ENCODE measurements at regions not wholly inside any gene's neighbourhood (a gene's known extent, or its start where the extent isn't known, plus 50 kb on each side); places are given as distances from the start of the nearest gene placed in this dataset.

DNA sequence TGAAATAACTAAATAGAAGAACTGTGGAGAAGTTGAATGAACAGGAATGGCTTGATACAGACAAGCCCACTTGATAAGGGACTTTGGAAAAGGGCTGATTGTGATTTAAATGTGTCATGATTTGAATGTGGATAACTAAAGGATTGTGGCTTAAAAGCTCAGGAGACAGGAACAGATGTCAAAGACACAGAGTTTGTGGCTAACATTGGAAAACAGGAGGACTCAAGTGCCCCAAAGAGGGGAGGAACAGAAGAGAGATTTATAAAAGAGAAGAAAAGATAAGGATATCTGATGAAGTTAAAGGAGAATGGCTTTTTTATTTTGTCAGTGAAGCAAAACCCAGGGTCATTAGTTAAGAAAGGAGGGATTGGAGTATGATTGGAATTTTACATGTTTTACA is 124.2 kb upstream of the TRPM3 start:
- TF ChIP-seq, protein P1, sequence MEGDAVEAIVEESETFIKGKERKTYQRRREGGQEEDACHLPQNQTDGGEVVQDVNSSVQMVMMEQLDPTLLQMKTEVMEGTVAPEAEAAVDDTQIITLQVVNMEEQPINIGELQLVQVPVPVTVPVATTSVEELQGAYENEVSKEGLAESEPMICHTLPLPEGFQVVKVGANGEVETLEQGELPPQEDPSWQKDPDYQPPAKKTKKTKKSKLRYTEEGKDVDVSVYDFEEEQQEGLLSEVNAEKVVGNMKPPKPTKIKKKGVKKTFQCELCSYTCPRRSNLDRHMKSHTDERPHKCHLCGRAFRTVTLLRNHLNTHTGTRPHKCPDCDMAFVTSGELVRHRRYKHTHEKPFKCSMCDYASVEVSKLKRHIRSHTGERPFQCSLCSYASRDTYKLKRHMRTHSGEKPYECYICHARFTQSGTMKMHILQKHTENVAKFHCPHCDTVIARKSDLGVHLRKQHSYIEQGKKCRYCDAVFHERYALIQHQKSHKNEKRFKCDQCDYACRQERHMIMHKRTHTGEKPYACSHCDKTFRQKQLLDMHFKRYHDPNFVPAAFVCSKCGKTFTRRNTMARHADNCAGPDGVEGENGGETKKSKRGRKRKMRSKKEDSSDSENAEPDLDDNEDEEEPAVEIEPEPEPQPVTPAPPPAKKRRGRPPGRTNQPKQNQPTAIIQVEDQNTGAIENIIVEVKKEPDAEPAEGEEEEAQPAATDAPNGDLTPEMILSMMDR (IDR thresholded peaks at IDR 0.05 in 8 of 11, conservative IDR thresholded peaks at IDR 0.05 in 3 of 11) = no peak
- TF ChIP-seq POLR2A (IDR thresholded peaks at IDR 0.05) = no peak
- TF ChIP-seq POLR2AphosphoS5 (IDR thresholded peaks at IDR 0.05) = no peak
- intact Hi-C loops (cut with DNase I; ENCODE audit: low total_unique reads) = no loop called here

DNA sequence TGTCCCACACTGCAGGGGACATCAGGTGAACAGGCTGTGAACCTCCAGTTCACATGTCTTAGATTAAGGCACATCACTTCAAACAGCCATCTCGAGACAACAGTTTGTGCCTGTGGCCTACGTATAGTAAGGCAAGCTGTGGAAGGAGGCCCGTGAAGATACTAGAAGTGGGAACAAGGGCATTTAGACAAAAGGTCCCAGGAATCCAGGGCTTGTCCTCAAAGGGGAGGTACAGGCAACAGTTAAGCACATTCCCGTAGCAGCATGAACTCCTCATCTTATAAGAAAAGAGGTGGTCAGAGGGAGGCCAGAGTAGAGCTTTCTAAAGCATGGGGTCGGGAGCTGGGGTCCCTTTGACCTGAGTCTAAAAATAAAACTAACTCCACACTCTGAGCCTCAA is 122.5 kb upstream of the TRPM3 start:
- Histone ChIP-seq H3K36me3 (no peaks in the 10 kb centered on the region), H3K4me1 (peaks cover 0 to under 1% (median 0%) of the 10 kb centered on the region in 6 donors), H3K4me3 (no peak overlapping the region), H3K27ac (no peak overlapping the region), H3K9me3 (no peaks in the 10 kb centered on the region), H3K27me3 (replicated peaks in 1 of 7) (no peaks in the 10 kb centered on the region)
- intact Hi-C loops (cut with DNase I; ENCODE audit: low total_unique reads) = no loop called here
- WGBS, 5 donors = 69 to 85% (median 78%) methylated on average over 5 of the region's 5 CpGs
- TF ChIP-seq POLR2AphosphoS5 (IDR thresholded peaks at IDR 0.05) = no peak
- TF ChIP-seq, protein P1 (IDR thresholded peaks at IDR 0.05 in 8 of 11, conservative IDR thresholded peaks at IDR 0.05 in 3 of 11) = no peak
- DNase-seq = no peak

More for the DNA sequence above, 124.2 kb upstream of the TRPM3 start:
- H3K4me1 ChIP-seq = peaks cover 0 to 7% (median 0%) of the 10 kb centered on the region in 6 donors
- no peak overlapping the region for H3K4me3 ChIP-seq
- H3K27me3 ChIP-seq (replicated peaks in 1 of 7) = peaks cover 0 to 6% (median 0%) of the 10 kb centered on the region in 7 donors
- H3K36me3 ChIP-seq = no peaks in the 10 kb centered on the region
- H3K9me3 ChIP-seq = no peaks in the 10 kb centered on the region
- no peak overlapping the region for H3K27ac ChIP-seq
- DNase-seq = no peak

DNA sequence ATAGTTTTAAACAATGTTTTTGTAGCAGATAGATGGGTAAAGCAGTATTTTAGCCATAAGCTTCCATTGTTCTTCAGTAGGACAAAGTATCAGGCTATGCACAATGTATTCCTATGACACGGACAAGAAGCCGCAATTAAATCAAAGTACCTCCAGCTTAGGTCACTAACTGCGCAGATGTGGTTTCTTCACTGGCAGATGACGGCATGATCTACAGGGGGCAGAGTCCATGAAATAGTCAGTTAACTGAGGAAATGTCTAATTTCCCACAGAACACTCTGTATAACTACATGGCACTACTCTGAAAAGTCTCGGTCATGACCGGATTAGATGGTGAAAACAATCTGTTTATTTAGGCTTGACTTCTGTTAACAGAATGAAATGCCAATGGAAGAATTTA is 120.7 kb upstream of the TRPM3 start:
- H3K36me3 ChIP-seq = no peaks in the 10 kb centered on the region
- no peak overlapping the region for H3K4me3 ChIP-seq
- no peak for DNase-seq
- H3K9me3 ChIP-seq = no peaks in the 10 kb centered on the region
- WGBS, 5 donors = 93 to 98% (median 95%) methylated on average over 6 of the region's 6 CpGs
- H3K27ac ChIP-seq = no peak overlapping the region
- TF ChIP-seq POLR2AphosphoS5 (IDR thresholded peaks at IDR 0.05) = no peak
- TF ChIP-seq, protein P1 (IDR thresholded peaks at IDR 0.05 in 8 of 11, conservative IDR thresholded peaks at IDR 0.05 in 3 of 11) = no peak
- TF ChIP-seq POLR2A (IDR thresholded peaks at IDR 0.05) = no peak
- H3K4me1 ChIP-seq = no peaks in the 10 kb centered on the region
- intact Hi-C loops (cut with DNase I; ENCODE audit: low total_unique reads) = no loop called here
- H3K27me3 ChIP-seq (replicated peaks in 1 of 7) = no peaks in the 10 kb centered on the region

DNA sequence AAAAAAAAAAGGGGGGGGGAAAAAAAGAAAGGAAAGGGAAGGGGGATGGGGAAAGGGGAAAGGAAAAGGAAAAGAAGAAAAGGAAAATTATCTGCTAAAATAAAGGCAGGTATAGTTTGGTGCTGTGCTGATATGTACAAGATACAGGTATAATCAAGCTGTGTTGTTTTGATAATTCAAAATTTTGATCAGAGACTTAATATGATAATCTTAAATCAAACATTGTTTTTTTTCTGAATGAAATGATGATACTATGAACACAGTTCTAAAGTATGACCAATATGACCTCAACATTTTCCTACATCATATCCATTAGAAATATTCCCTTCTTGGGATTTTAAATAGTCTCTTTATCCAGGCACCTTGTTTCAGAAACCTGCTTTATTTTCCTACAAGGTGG is 115.6 kb upstream of the TRPM3 start:
- no peak overlapping the region for H3K27ac ChIP-seq
- no peak for DNase-seq
- no peaks in the 10 kb centered on the region for H3K36me3 ChIP-seq
- no peaks in the 10 kb centered on the region for H3K4me1 ChIP-seq
- intact Hi-C loops (cut with DNase I; ENCODE audit: low total_unique reads) = no loop called here
- H3K9me3 ChIP-seq = no peaks in the 10 kb centered on the region
- H3K4me3 ChIP-seq = no peak overlapping the region
- no peaks in the 10 kb centered on the region for H3K27me3 ChIP-seq (replicated peaks in 1 of 7)
- TF ChIP-seq, protein P1 (IDR thresholded peaks at IDR 0.05 in 8 of 11, conservative IDR thresholded peaks at IDR 0.05 in 3 of 11) = no peak
- TF ChIP-seq POLR2AphosphoS5 (IDR thresholded peaks at IDR 0.05) (no peak), POLR2A (IDR thresholded peaks at IDR 0.05) (no peak)
